ENCODE measurements at regions not wholly inside any gene's neighbourhood (a gene's known extent, or its start where the extent isn't known, plus 50 kb on each side); places are given as distances from the start of the nearest gene placed in this dataset.

DNA sequence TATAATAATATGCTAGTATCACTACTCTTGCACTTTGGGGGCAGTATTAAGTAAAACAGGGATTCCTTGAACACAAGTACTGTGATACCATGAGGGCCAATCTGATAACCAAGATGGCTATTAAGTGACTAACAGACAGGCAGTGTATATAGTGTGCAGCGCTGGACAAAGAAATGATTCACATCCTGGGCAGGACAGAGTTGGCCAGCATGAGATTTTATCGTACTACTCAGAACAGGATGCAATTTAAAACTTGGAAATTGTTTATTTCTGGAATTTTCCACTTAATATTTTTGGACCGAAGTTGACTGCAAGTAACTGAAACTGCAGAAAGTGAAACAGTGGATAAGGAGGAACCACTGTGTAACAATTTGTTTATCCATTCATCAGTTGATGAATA, 74.6 kb downstream of the DNTTIP2 start:
- WGBS, 2 donors = 64 to 68% methylated on average over 3 of the region's 3 CpGs
- intact Hi-C loops (cut with DNase I) = no loop called here
- H3K27ac ChIP-seq = peak overlapping the region in 2 of 3 donors; percentile 3 to 34
- peaks cover 0 to 7% of the 10 kb centered on the region in 2 donors for H3K4me1 ChIP-seq
- no peak overlapping the region for H3K4me3 ChIP-seq (replicated peaks in 1 of 3)
- no peaks in the 10 kb centered on the region for H3K27me3 ChIP-seq
- H3K36me3 ChIP-seq = no peaks in the 10 kb centered on the region
- H3K9me3 ChIP-seq = no peaks in the 10 kb centered on the region
- DNase-seq = no peak
- TF ChIP-seq, protein P1, sequence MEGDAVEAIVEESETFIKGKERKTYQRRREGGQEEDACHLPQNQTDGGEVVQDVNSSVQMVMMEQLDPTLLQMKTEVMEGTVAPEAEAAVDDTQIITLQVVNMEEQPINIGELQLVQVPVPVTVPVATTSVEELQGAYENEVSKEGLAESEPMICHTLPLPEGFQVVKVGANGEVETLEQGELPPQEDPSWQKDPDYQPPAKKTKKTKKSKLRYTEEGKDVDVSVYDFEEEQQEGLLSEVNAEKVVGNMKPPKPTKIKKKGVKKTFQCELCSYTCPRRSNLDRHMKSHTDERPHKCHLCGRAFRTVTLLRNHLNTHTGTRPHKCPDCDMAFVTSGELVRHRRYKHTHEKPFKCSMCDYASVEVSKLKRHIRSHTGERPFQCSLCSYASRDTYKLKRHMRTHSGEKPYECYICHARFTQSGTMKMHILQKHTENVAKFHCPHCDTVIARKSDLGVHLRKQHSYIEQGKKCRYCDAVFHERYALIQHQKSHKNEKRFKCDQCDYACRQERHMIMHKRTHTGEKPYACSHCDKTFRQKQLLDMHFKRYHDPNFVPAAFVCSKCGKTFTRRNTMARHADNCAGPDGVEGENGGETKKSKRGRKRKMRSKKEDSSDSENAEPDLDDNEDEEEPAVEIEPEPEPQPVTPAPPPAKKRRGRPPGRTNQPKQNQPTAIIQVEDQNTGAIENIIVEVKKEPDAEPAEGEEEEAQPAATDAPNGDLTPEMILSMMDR (IDR thresholded peaks at IDR 0.05) = no peak
- no peak for TF ChIP-seq POLR2A (IDR thresholded peaks at IDR 0.05)

- Histone ChIP-seq H3K27ac (no peak overlapping the region), H3K4me3 (replicated peaks in 1 of 3) (no peak overlapping the region), H3K36me3 (no peaks in the 10 kb centered on the region), H3K9me3 (no peaks in the 10 kb centered on the region), H3K27me3 (no peaks in the 10 kb centered on the region), H3K4me1 (peaks cover 0 to 7% of the 10 kb centered on the region in 2 donors)
- DNase-seq = no peak
- intact Hi-C loops (cut with DNase I) = no loop called here
- TF ChIP-seq, protein P1 (IDR thresholded peaks at IDR 0.05) = no peak
- no peak for TF ChIP-seq POLR2A (IDR thresholded peaks at IDR 0.05)
- 95% methylated on average over 5 of the region's 5 CpGs for WGBS, 2 donors
Measured at GRCh38 chr1:93801471-93801870, 77.5 kb downstream of the DNTTIP2 start.

DNA sequence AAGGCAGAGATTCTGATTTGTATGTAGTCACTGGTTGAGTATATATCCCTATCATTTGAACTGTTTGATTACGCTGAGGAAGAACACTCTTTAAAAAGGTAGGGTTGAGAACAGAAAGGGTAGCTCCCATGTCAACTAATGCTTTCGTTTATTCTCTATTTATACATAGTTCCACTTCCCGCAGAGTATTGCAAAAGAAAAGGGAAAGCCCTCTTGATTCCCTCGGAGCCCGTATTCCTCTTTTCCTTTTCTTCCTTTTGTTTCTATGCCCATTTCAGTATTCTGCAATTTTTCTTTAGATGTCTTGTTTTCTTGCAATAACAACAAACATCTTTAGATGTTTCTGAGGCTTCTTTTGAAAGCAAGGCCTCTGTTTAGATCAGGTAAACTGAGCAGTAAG, 78.2 kb downstream of the DNTTIP2 start:
- DNase-seq = no peak
- Histone ChIP-seq H3K36me3 (no peaks in the 10 kb centered on the region), H3K27ac (no peak overlapping the region), H3K4me3 (replicated peaks in 1 of 3) (no peak overlapping the region), H3K27me3 (no peaks in the 10 kb centered on the region), H3K9me3 (no peaks in the 10 kb centered on the region), H3K4me1 (peaks cover 0 to 7% of the 10 kb centered on the region in 2 donors)
- TF ChIP-seq, protein P1 (IDR thresholded peaks at IDR 0.05) = no peak
- no peak for TF ChIP-seq POLR2A (IDR thresholded peaks at IDR 0.05)
- WGBS, 2 donors = 94 to 96% methylated on average over 5 of the region's 5 CpGs
- intact Hi-C loops (cut with DNase I) = no loop called here

GRCh38 chr1:93798291-93798690, 80.7 kb downstream of the DNTTIP2 start:
- WGBS, 2 donors = 64 to 67% methylated on average over 1 of the region's 1 CpG
- DNase-seq = no peak
- intact Hi-C loops (cut with DNase I) = no loop called here
- H3K27me3 ChIP-seq = no peaks in the 10 kb centered on the region
- peaks cover 0 to under 1% of the 10 kb centered on the region in 2 donors for H3K4me1 ChIP-seq
- H3K36me3 ChIP-seq = no peaks in the 10 kb centered on the region
- no peak overlapping the region for H3K4me3 ChIP-seq (replicated peaks in 1 of 3)
- TF ChIP-seq, protein P1 (IDR thresholded peaks at IDR 0.05) = no peak
- no peak for TF ChIP-seq POLR2A (IDR thresholded peaks at IDR 0.05)
- H3K27ac ChIP-seq = no peak overlapping the region
- no peaks in the 10 kb centered on the region for H3K9me3 ChIP-seq

- intact Hi-C loops (cut with DNase I) = no loop called here
- H3K9me3 ChIP-seq = no peaks in the 10 kb centered on the region
- no peak overlapping the region for H3K27ac ChIP-seq
- TF ChIP-seq POLR2A (IDR thresholded peaks at IDR 0.05) = no peak
- TF ChIP-seq, protein P1 (IDR thresholded peaks at IDR 0.05) = no peak
- peaks cover 0 to 3% of the 10 kb centered on the region in 2 donors for H3K4me1 ChIP-seq
- no peaks in the 10 kb centered on the region for H3K36me3 ChIP-seq
- H3K27me3 ChIP-seq = no peaks in the 10 kb centered on the region
- no peak for DNase-seq
- H3K4me3 ChIP-seq (replicated peaks in 1 of 3) = no peak overlapping the region
- WGBS, 2 donors = 90 to 91% methylated on average over 3 of the region's 3 CpGs
Measured at GRCh38 chr1:93784538-93784937, 94.5 kb downstream of the DNTTIP2 start.
